ENCODE measurements at regions not wholly inside any gene's neighbourhood (a gene's known extent, or its start where the extent isn't known, plus 50 kb on each side); places are given as distances from the start of the nearest gene placed in this dataset.

DNA sequence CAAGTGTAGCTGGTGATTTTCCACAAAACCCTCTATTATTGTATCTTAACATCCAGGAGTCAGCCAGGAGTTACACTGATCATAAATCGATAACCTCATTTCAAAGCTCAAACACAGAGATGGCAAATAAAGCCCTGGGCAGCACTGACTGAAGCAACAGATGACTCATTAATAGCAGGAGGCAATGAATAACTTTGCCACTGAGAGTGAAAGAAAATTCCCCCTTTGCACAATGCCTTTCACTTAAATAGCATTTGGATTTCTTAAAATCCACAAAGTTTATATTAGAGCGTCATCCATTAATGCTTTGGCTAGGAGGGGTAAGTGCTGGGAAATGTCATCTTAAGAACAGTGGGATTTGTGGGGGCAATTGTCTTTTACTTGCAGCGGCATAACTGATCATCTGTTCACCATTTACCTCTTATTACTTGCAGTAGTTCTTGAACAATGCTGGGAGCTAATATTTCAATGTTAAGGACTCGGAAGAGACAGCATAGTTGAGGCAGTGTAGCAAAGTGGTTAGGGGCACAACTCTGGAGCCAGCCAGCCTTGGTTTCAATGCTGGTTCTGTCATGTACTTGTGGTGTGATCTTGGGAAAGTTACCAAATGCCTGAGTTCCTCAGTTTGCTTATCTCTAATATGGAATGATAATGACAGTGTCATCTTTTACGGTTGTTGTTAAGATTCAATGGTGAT lies 630.4 kb upstream of the TBL1XR1 start (continued):
- no peak; the same call in 1 of the 2 replicates for TF ChIP-seq ATF1 (CRISPR knock-in tag; IDR thresholded peaks at IDR 0.05)
- peak; percentile 96 for TF ChIP-seq RFXANK (CRISPR knock-in tag; IDR thresholded peaks at IDR 0.05)
- TF ChIP-seq RXRB (CRISPR knock-in tag; IDR thresholded peaks at IDR 0.05; ENCODE audit: borderline replicate concordance) = peak; percentile 73
- TF ChIP-seq, protein P1, sequence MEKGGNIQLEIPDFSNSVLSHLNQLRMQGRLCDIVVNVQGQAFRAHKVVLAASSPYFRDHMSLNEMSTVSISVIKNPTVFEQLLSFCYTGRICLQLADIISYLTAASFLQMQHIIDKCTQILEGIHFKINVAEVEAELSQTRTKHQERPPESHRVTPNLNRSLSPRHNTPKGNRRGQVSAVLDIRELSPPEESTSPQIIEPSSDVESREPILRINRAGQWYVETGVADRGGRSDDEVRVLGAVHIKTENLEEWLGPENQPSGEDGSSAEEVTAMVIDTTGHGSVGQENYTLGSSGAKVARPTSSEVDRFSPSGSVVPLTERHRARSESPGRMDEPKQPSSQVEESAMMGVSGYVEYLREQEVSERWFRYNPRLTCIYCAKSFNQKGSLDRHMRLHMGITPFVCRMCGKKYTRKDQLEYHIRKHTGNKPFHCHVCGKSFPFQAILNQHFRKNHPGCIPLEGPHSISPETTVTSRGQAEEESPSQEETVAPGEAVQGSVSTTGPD (CRISPR knock-in tag; IDR thresholded peaks at IDR 0.05) = no peak
- peak; percentile 77 for TF ChIP-seq BCL6 (CRISPR knock-in tag; IDR thresholded peaks at IDR 0.05)
- TF ChIP-seq RBFOX2 (IDR thresholded peaks at IDR 0.05; ENCODE audit: low read depth, low read length) = no peak
- TF ChIP-seq, protein P2, sequence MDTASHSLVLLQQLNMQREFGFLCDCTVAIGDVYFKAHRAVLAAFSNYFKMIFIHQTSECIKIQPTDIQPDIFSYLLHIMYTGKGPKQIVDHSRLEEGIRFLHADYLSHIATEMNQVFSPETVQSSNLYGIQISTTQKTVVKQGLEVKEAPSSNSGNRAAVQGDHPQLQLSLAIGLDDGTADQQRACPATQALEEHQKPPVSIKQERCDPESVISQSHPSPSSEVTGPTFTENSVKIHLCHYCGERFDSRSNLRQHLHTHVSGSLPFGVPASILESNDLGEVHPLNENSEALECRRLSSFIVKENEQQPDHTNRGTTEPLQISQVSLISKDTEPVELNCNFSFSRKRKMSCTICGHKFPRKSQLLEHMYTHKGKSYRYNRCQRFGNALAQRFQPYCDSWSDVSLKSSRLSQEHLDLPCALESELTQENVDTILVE (CRISPR knock-in tag; IDR thresholded peaks at IDR 0.05) = peak; percentile 28; the same call in 1 of the 2 replicates
- no peak for TF ChIP-seq ZNF577 (CRISPR knock-in tag; IDR thresholded peaks at IDR 0.05; ENCODE audit: borderline replicate concordance, low read depth)
- TF ChIP-seq ATF7-NPFF (CRISPR knock-in tag; IDR thresholded peaks at IDR 0.05; ENCODE audit: low read depth) = no peak
- no peak for TF ChIP-seq TAF15 (IDR thresholded peaks at IDR 0.05; ENCODE audit: low read depth, low read length, poor library complexity, severe bottlenecking)
- TF ChIP-seq, protein P3, sequence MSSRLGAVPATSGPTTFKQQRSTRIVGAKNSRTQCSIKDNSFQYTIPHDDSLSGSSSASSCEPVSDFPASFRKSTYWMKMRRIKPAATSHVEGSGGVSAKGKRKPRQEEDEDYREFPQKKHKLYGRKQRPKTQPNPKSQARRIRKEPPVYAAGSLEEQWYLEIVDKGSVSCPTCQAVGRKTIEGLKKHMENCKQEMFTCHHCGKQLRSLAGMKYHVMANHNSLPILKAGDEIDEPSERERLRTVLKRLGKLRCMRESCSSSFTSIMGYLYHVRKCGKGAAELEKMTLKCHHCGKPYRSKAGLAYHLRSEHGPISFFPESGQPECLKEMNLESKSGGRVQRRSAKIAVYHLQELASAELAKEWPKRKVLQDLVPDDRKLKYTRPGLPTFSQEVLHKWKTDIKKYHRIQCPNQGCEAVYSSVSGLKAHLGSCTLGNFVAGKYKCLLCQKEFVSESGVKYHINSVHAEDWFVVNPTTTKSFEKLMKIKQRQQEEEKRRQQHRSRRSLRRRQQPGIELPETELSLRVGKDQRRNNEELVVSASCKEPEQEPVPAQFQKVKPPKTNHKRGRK (CRISPR knock-in tag; IDR thresholded peaks at IDR 0.05) = no peak
- no peak for TF ChIP-seq TMF1 (CRISPR knock-in tag; IDR thresholded peaks at IDR 0.05; ENCODE audit: low read depth)
- TF ChIP-seq NCOR1 (IDR thresholded peaks at IDR 0.05; ENCODE audit: borderline replicate concordance, low read length) = 0 out of 2 replicates have a peak, but pooled peaks have one; percentile 55
- no peak for TF ChIP-seq SMAD9 (CRISPR knock-in tag; IDR thresholded peaks at IDR 0.05)
- no peak for TF ChIP-seq SIN3B (IDR thresholded peaks at IDR 0.05; ENCODE audit: low read length)
- no peak for TF ChIP-seq XRCC5 (optimal IDR thresholded peaks at IDR 0.05; ENCODE audit: low read length)
- TF ChIP-seq, protein P4, sequence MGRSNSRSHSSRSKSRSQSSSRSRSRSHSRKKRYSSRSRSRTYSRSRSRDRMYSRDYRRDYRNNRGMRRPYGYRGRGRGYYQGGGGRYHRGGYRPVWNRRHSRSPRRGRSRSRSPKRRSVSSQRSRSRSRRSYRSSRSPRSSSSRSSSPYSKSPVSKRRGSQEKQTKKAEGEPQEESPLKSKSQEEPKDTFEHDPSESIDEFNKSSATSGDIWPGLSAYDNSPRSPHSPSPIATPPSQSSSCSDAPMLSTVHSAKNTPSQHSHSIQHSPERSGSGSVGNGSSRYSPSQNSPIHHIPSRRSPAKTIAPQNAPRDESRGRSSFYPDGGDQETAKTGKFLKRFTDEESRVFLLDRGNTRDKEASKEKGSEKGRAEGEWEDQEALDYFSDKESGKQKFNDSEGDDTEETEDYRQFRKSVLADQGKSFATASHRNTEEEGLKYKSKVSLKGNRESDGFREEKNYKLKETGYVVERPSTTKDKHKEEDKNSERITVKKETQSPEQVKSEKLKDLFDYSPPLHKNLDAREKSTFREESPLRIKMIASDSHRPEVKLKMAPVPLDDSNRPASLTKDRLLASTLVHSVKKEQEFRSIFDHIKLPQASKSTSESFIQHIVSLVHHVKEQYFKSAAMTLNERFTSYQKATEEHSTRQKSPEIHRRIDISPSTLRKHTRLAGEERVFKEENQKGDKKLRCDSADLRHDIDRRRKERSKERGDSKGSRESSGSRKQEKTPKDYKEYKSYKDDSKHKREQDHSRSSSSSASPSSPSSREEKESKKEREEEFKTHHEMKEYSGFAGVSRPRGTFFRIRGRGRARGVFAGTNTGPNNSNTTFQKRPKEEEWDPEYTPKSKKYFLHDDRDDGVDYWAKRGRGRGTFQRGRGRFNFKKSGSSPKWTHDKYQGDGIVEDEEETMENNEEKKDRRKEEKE (IDR thresholded peaks at IDR 0.05) = no peak
- TF ChIP-seq HES4 (CRISPR knock-in tag; IDR thresholded peaks at IDR 0.05; ENCODE audit: borderline replicate concordance) = no peak
- no peak for TF ChIP-seq TP53 (CRISPR knock-in tag; conservative IDR thresholded peaks at IDR 0.05)
- no peak for TF ChIP-seq ZNF883 (CRISPR knock-in tag; IDR thresholded peaks at IDR 0.05; ENCODE audit: not compliant biosample characterization)
- TF ChIP-seq, protein P5, sequence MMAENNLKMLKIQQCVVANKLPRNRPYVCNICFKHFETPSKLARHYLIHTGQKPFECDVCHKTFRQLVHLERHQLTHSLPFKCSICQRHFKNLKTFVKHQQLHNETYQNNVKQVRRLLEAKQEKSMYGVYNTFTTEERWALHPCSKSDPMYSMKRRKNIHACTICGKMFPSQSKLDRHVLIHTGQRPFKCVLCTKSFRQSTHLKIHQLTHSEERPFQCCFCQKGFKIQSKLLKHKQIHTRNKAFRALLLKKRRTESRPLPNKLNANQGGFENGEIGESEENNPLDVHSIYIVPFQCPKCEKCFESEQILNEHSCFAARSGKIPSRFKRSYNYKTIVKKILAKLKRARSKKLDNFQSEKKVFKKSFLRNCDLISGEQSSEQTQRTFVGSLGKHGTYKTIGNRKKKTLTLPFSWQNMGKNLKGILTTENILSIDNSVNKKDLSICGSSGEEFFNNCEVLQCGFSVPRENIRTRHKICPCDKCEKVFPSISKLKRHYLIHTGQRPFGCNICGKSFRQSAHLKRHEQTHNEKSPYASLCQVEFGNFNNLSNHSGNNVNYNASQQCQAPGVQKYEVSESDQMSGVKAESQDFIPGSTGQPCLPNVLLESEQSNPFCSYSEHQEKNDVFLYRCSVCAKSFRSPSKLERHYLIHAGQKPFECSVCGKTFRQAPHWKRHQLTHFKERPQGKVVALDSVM (CRISPR knock-in tag; IDR thresholded peaks at IDR 0.05) = no peak
- no peak for TF ChIP-seq ZNF615 (CRISPR knock-in tag; IDR thresholded peaks at IDR 0.05; ENCODE audit: borderline replicate concordance)
